Hypothalamus (tissue), 51 donors: ENCODE measurements at regions not wholly inside any gene's neighbourhood (a gene's known extent, or its start where the extent isn't known, plus 50 kb on each side); places are given as distances from the start of the nearest gene placed in this dataset.

Source experiments
- DNase-seq, 51 donors: peaks; one replicate each; lab custom pipeline; 2025; lab: John Stamatoyannopoulos, UW

DNA sequence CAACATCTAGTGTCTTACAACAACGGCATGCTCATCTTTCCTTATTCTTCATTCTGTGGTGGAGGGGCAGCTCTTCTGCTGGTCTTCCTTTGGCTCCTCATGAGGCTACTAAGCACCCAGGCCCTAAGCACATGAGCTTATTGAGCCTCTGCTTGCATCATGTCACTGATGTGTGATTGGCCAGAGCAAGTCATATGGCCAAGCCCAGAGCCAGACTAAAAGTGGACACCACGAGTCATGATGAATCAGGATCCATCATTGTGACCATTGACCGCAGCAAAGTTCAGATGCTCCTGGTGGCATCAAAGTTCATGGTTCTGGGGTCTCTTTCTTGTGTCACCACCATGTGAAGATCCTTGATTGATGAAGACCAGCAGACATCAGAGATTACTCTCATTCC lies 192.0 kb upstream of the FOXA2 start:
- DNase-seq: no peak

DNA sequence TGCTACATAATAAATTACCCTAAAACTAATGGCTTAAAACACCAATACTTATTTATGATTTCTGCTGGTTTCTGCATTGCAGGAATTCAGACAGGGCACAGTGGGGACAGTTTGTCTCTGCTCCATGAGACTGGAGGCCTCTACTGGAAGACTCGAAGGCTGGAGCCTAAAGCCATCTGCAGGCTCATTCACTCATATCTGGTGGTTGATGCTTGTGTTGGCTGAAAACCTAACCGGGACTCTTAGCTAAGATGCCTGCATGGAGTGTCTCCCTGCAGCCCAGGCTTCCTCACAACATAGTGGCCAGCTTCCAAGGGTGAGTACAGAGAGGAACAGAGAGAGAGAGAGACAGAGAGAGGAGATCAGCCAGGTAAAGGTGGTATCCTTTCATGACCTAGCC lies 195.5 kb upstream of the FOXA2 start:
- DNase-seq: no peak

DNA sequence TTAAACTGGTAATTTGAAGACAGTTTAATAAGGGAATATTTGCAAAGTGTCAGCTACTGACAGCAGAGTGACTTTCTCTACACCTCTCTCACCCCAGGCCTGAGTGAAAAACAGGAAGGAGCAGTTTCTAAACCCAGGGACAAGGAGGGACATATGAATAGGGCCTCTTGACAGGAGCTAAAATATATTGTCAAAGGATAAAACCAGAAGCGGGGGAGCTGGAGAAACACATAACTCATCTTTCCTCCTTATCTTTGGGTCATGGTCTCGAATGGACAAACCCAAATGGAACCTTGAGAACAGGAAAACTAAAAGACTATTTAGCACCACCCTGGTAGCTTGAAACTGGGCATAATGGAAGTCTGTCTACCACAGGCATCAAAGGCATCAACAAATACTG lies 197.5 kb upstream of the FOXA2 start:
- no peak for DNase-seq

DNA sequence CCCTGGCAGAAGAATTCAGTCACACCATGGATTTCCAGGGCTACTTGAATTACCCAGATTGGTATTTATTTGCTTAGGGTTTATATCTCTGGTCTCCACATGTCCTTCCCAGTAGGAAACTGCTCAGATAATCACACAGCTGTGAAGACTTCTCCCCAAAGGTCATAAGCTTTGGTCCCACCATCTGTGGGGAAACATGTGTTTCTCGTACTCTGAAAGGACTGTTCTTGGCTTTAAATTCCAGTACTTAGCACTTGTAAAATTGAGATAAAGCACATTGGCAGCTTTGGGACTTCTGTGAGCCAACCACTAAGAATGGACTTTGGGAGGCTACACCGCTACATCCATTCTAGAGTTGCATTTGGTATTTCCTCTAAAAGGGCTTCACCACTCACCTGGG lies 205.3 kb upstream of the FOXA2 start:
- no peak for DNase-seq

DNA sequence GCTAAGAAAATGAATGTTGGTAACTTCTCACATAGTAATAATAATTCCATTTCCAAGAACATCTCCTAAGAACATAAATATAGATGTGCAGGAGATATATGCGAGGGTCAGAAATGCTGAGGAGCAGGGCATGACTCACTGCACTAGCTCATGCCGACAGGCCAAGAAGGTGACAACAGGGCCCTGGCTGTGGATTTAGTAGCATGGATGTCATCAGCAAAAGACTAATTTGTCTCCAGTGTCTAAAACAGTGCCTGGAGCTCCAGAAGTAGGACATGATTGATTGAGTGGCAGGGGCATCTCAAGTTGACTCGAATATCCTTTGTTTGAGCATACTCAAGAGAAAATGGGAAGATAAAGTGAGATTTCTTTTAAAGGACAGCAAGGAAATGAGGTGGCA lies 207.0 kb upstream of the FOXA2 start:
- DNase-seq: no peak

DNA sequence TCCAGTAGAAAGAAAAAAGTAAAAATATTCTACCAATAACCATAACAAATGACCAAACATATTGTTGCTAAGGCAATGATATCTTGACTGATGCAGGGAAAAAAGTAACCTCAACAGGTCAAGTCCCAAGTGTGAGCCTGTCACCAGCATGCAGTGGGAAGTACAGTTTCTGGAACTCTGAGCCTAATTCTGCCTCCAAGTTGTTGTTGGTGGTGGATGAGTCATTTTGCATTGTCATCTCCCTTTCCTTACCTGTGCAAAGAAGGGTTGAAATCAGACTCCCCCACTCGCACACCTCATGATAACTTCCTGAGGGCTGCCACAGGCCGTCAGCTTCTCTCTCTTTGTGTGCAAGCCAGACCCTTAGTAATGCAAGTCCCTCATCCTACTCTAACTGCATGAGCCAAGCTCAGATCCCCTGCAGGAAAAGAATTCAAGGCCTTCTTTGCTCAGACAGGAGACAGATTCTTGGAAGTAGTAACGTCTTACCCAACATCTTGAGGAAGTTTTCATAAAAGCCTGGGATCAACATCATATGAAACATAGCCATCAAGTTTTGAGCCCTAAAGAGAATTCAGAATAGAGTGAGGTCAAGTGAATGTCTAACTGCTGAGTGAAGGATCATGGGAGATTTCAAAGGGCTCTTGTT lies 207.6 kb upstream of the FOXA2 start:
- DNase-seq: no peak

DNA sequence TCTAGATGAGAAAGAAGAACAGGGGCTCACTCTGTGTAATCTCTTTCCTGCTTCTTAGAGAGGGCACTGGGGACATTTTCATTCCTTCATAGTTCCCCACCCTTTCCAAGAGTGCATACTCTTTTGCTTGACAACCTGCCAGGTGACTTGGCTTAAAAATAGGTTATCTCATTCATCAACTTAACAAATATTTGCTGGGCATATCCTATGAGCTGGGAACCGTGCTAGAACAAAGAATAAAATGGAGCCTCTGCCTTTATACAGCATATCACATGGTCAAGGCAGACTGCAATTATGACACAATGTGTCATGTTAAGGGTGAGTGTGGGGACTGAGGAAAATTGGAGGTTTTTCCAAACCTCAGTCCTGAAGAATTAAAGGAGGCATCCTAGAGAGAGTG lies 209.8 kb upstream of the FOXA2 start:
- DNase-seq: no peak

DNA sequence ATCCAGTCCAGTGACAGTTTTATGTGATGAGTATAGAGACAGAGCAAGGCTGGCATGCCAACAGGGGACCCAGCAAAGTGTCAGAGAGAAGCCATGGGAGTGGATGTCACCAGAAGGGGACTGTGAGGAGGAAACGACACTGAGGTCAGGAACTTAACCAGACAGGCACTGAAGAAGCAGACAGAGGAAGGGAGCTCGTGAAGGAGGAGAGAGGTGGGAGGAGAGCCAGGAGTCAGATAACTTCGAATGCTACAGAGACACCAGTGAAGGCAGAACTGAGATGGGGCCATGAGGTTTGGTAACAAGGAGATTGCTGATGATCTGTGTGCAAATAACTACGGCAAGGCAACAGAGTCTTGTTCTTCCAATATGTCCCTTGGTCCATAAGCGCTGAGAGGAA lies 211.1 kb upstream of the FOXA2 start:
- no peak for DNase-seq

DNA sequence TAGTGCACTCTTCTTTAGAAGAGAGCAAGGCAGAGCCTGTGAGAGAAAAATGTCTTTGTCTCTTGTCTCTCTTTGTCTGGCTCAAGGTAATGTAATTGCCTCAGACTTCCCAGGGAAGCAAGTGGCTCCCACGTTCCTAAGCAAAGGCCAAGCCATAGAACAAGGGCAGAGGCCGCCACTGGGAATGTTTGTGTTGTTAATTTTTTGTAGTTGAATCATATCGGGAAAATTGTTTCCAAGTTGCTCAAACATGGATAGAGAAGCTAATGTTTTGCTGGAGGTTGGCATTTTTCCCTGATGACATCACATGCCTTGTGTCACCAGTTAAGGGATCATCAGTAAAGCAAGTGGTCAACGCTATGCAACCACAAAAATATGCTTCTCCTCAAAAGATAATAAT lies 211.5 kb upstream of the FOXA2 start:
- DNase-seq: no peak

DNA sequence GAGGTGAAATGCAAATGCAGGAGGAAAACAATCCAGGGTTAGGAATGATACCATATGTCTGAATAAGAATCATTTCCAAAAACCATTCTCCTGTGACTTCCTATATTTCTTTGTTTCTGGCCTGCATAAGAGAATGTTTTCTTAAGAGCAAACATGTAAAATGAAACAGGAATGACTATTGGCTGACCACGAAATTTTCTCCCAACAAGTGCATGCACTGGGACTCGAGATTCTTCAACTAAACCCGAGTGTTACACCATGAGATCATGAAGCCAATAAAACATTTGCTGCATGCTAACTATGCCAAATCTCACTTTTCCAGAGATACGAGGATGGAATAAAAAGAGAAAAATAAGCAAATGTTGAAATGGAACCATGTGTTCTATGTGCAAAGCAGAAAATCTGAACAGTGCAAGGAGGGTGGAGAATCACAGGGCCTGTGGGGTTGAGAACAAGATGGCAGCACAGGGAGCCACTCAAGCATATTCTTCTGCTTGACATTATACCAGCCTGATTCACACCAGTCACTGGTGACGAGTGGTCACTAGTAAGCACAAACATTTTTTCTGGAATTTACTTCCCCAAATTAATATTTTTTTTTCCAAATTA lies 212.2 kb upstream of the FOXA2 start:
- DNase-seq: no peak

DNA sequence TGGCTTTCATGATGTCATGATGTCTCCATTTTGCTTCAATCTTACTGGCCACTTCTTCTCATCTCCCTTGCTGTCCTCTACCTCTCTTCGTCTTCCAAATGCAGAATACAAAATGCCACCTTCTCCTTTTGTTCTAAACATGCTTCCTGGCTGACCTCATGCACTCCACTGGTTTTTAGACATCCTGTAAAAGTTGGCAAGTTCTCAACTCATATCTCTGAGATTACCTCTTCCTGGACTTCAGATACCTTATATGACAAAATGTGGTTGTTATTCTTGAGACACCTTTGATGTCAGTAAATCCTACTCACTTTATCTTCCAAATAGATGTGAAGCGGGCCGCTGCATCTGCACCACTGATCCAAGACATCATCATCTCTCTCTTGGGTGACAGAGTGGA lies 212.7 kb upstream of the FOXA2 start:
- DNase-seq: no peak

DNA sequence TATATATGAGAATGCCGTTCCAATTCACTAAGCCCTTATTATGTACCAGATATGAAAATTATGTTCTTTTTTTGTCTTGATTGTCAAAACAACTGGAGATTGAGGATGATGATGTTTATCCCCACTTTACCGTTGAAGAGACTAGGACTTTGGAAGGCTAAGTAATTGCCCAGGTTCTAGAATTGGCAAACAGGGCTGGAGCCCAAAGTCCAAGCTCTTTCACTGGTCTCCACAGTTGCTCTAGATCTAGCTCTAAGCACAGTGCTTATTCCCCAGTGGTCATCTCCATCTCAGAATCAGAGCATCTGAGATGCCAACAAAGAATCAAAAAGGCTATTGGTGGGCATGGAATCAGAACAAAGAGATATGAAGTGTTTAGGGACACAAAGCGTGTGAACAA lies 215.3 kb upstream of the FOXA2 start:
- DNase-seq: no peak

DNA sequence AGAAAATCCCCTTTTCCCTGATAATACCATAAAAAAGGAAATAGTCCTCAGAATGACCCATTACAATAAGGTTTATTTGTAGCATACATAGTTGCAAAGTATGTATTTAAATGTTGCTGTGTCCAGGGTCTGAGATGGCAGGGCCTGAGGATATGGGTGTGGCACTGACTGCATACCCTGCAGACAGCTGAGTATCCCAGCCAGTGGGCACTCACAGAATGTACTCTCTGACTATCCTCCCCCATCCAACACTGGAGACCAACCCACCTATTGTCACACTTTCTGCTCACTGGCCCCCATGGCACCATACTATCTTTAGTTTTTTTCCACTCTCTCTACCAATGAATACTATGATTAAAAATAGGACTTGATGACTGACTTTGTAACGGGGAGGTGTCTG lies 215.8 kb upstream of the FOXA2 start:
- no peak for DNase-seq

DNA sequence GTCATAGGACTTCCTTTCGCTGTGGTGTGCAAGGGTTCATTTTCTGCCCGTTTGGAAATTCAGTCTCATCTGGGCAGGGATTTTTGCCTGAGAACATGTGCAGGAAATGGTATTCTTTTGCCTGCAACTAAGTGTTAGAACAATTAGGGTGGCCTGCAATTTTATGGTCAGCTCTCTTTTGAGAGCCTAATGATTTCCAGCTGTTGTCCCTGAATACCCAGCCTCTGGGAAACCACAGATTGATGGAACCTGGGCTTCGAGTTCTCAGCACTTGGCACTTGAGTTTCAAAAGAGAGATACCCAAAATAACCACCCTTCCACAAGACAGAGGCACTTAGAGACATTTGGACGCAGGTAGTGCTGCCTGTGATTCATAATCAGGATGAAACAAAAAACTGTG lies 217.2 kb upstream of the FOXA2 start:
- no peak for DNase-seq

DNA sequence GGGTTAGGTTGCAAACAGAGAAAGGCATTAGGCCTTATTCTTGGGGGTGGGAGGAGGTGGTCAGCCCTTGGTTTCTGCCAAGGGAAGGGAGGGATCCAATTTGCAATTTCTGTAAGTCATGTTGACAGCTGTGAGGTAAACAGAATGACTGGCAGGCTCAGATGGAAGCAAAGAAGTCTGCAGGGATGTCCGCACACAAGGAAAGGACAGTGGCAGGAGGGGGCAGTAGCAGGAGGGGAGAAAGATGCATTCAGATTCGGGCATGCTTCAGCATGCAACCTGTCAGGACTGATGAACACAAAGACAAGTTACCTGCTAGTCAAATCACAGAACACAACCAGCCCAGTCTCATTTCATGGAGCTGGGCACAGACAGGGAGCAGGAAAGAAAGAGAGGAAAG lies 217.9 kb upstream of the FOXA2 start:
- DNase-seq: no peak

DNA sequence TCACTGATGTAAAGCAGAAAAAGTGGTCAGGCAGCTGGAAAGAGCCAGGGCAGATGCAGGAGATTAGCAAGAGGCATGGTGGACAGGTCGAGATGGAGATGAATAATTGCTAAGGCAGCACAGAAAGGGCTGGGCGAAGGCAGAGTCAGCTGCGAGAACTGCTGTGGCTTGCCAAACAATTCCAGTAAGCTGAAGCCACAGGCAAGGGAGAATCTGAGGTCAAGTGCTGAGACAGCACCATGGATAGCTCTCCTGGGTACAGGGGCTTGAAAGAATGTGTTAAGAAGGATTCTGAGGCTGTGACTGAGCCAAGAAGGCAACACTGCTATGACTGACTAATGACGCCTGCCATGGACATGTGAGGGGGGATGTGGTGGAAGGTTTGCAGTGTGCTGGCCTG lies 220.8 kb upstream of the FOXA2 start:
- no peak for DNase-seq

DNA sequence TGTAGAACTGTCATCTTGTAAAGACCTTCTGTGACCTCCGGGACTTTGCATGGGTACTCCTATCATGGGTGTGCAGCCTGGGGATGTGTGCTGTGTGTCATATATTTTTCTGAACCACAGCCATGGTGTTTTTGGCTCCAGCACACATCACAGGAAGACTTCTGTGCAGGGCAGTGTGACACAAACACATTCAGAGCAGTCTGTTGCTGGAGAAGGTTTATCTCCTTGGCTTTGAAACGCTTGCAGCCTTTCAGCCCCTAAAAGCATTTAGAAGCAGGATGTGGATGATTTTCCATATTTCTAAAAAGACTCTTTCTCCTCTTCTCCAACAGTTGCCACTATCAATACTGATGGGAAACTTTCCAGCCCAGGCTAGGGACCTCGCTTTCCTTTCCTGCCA lies 221.6 kb upstream of the FOXA2 start:
- no peak for DNase-seq

DNA sequence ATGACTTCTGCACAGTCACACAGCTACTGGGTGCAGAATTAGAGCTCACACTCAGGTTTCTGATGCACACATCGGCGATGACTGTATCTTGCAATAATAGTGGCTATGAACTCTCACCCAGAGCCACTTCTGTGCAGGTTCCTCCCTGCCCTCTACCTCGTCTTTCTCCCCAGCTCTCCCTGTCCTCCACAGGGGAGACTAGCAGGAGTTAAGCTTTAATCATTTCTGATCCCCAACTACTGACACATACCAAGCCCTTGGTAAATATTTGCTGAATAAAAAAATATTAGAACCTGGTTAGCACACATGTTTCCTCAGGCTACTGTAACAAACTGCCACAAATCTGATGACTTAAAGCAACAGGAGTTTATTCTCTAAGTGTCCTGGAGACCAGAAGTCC lies 222.7 kb upstream of the FOXA2 start:
- DNase-seq: no peak

DNA sequence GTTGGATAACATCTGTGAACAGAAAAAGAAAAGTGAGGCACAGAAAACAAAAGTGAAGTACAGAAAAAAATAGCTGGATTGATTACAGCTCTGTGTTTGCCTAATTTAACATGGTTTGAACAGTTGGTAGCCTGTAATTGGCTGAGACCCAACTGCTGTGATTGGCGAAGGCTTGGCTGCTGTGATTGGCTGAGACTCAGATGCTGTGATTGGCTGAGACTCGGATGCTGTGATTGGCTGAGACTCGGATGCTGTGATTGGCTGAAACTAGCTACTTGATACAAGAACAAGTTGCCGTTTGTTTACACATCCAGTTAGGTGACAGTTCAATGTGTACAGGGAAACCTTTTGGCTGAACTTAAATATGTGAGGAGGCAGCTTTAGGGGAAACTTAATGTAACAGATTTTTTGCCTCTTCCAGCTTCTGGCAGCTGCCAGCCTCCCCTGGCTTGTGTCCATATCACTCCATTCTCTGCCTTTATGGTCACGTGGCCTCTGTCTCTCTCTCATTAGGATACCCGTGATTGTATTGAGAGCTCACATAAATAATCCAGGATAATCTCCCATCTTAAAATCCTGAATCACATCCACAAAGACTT lies 223.4 kb upstream of the FOXA2 start:
- no peak for DNase-seq

DNA sequence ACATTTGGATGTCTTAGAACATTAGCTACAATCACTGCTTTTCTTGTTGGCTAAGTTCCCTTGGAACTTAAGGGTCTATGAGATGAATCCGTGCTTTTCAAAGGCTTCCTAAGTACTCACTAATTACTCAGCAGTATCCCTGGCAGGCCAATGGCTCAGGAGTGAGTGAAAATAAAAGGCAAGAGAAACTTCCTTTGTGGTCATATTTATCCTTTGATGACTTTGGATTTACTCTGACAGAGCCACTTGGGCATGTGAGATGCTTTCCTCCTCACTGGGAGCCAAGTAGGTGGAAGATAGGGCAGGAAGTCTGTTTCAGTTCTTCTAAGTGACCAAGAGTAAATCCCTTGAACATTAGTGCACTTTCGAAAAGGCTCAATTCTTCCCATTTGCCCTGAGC lies 224.3 kb upstream of the FOXA2 start:
- DNase-seq: no peak

DNA sequence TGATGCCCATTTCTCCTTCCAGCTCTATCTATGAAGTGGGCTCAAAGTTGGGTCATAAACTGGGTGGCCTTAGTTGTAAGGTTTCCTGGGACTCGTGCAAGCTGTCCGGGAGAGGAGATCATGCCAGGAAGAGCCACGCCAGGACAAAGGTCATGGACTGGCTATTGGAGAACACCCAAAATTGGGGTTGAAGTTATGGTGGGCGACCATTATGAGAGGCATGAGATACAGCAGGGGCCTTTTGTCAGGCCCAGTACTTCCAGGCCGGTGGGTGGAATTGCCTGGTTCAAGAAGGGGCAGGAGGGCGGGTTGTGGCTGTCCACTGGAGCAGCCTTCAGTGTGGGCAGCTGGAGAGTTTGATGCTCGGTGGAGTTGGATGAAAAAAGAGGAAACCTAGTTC lies 225.1 kb upstream of the SSTR4 start:
- no peak for DNase-seq

DNA sequence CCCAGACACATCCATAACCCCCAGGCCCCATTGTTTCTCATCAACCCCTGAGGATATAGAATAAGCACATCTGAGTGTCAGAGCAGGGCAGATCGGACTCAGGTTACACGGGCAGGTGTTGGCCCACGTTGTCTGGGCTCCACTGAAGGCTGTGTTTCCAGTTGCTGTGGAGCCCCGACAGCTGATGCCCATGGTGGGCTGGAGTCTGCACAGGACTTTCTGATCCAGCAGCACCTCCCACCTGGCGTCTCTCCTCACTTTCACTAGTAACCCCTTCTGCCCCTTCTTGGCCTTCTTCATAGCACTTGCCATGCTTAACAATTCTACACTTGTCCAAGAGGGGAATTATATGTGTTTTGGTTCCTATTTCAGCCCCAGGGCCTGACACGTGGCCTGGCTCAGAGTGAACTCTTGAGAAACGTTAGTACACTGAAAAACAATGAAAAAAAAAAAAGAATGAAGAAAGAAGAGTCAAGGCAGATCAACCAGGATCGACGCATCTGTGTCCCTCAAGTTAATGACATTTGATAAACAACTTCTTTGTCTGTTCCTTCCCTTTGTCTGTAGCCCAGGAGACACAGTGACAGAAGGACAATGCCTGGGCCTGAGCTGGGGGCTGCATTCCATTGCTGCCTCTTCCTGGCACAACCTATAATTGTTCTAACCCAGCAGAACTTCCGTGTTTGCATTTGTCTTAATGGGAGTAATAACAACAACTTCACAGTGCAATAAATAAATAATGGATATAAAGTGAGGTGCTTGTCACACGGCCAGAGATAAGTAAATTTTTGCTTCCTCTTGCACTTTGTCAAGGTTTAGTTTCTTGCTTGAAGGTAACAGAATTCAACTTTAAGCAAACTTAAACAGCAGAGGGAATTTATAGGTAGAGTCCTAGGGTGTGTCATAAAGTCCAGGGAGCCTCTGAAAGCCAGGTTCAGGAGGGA lies 224.2 kb upstream of the SSTR4 start:
- DNase-seq: no peak
